ENCODE measurements at regions not wholly inside any gene's neighbourhood (a gene's known extent, or its start where the extent isn't known, plus 50 kb on each side); places are given as distances from the start of the nearest gene placed in this dataset.

DNA sequence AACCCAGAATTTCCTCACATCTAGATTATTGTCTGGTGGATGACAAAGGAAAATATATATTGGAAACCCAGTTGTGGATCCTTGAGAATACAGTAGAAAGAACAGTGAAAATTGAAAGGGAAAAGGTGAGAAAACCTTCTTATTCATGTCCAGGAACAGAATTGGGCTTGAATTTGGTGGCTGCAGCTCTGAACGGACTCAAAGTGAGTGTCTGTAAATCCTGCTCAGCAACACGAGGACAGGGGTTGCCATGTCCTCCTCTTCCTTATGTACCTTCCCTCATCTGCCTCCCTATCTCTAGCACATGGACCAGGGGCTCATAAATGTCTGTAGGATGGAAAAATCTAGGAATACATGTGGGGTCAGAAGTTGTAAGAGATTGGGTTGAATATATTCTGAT, 152.2 kb downstream of the RPIA start:
- no peak for TF ChIP-seq CTCF (IDR thresholded peaks at IDR 0.05)
- no peak overlapping the region for H3K4me3 Mint-ChIP-seq (ENCODE audit: unreplicated experiment)
- DNase-seq (ENCODE audit: low spot score): no peak
- no peaks in the 10 kb centered on the region for H3K4me1 Mint-ChIP-seq (ENCODE audit: low read depth)
- no peak overlapping the region for H3K27ac Mint-ChIP-seq (ENCODE audit: unreplicated experiment)
- no peaks in the 10 kb centered on the region for H3K36me3 Mint-ChIP-seq (ENCODE audit: low read depth)
- H3K9me3 Mint-ChIP-seq (ENCODE audit: low read depth): no peaks in the 10 kb centered on the region
- H3K27me3 Mint-ChIP-seq (ENCODE audit: low read depth): peaks cover 30% of the 10 kb centered on the region

GRCh38 chr2:88844960-88845359, 153.5 kb downstream of the RPIA start:
- Mint-ChIP-seq H3K4me1 (ENCODE audit: low read depth) (no peaks in the 10 kb centered on the region), H3K9me3 (ENCODE audit: low read depth) (no peaks in the 10 kb centered on the region), H3K27ac (ENCODE audit: unreplicated experiment) (no peak overlapping the region), H3K36me3 (ENCODE audit: low read depth) (no peaks in the 10 kb centered on the region), H3K4me3 (ENCODE audit: unreplicated experiment) (no peak overlapping the region), H3K27me3 (ENCODE audit: low read depth) (peaks cover 33% of the 10 kb centered on the region)
- no peak for TF ChIP-seq CTCF (IDR thresholded peaks at IDR 0.05)
- no peak for DNase-seq (ENCODE audit: low spot score)

- peaks cover 35% of the 10 kb centered on the region for H3K27me3 Mint-ChIP-seq (ENCODE audit: low read depth)
- no peak overlapping the region for H3K4me3 Mint-ChIP-seq (ENCODE audit: unreplicated experiment)
- no peaks in the 10 kb centered on the region for H3K36me3 Mint-ChIP-seq (ENCODE audit: low read depth)
- no peak for DNase-seq (ENCODE audit: low spot score)
- H3K4me1 Mint-ChIP-seq (ENCODE audit: low read depth): no peaks in the 10 kb centered on the region
- no peak overlapping the region for H3K27ac Mint-ChIP-seq (ENCODE audit: unreplicated experiment)
- no peaks in the 10 kb centered on the region for H3K9me3 Mint-ChIP-seq (ENCODE audit: low read depth)
- TF ChIP-seq CTCF (IDR thresholded peaks at IDR 0.05): no peak
Measured at GRCh38 chr2:88845772-88846661, 154.5 kb downstream of the RPIA start.

DNA sequence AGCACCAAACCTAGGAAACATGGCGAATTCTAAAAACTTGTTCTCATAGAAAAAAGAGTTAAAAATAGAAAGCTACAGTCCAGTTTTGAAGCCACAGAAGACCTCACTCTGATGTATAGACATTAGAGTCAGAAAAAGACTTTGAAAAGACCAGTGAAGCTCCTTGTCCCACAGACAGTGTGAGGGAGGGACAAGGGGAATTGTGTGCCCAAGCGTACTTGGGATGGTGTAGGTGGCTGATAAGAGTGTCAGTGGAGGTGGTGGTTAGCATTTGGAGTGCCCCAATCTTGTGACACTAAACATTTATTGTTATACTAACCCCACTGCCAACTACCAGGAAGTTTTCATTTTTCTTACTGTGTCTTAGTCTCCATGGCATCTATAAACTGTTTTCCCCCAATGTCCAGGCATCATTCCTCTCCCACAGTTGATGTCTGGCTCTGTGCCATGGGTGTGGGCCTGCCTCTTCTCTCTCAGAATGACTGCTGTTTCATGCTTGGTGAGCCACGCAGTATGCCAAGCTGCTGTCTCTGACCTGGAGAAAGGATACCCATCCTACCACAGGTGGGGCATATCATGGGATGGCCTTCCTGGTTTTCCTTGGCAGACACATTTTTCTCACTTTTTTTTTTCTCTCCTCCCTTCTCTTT, 161.4 kb downstream of the RPIA start:
- H3K4me3 Mint-ChIP-seq (ENCODE audit: unreplicated experiment): no peak overlapping the region

More for the DNA sequence above, 161.4 kb downstream of the RPIA start:
- no peak for TF ChIP-seq CTCF (IDR thresholded peaks at IDR 0.05)
- H3K4me1 Mint-ChIP-seq (ENCODE audit: low read depth): no peaks in the 10 kb centered on the region
- no peak for DNase-seq (ENCODE audit: low spot score)
- no peaks in the 10 kb centered on the region for H3K9me3 Mint-ChIP-seq (ENCODE audit: low read depth)
- H3K36me3 Mint-ChIP-seq (ENCODE audit: low read depth): no peaks in the 10 kb centered on the region
- H3K27me3 Mint-ChIP-seq (ENCODE audit: low read depth): peaks cover 32% of the 10 kb centered on the region
- H3K27ac Mint-ChIP-seq (ENCODE audit: unreplicated experiment): no peak overlapping the region
